Sigmoid colon (tissue), 6 donors: ENCODE measurements at regions not wholly inside any gene's neighbourhood (a gene's known extent, or its start where the extent isn't known, plus 50 kb on each side); places are given as distances from the start of the nearest gene placed in this dataset.

Experiments used
- DNase-seq: peaks from one replicate; pipeline ENCODE4 v3.0.0-alpha.2; 2019
- H3K27ac ChIP-seq, 4 donors: fragments of 200-600 bp; sonication (generic); one replicate each; pipeline ENCODE4 v1.5.1; 2016 to 2019; ENCODE audit warnings: mild to moderate bottlenecking in 1 of 4
- H3K27me3 ChIP-seq, 3 donors: fragments of 200-600 bp; sonication (generic); one replicate each; pipeline ENCODE4 v1.5.1; 2019; ENCODE audit warnings: mild to moderate bottlenecking in 1 of 3
- H3K36me3 ChIP-seq, 4 donors: fragments of 200-600 bp; sonication (generic); one replicate each; pipeline ENCODE4 v1.5.1; 2016 to 2019
- H3K4me1 ChIP-seq, 4 donors: fragments of 200-600 bp; sonication (generic); one replicate each; pipeline ENCODE4 v1.5.1; 2017 to 2019
- H3K4me3 ChIP-seq, 4 donors: fragments of 200-600 bp; sonication (generic); one replicate each; pipeline ENCODE4 v1.5.1; 2017 to 2019; ENCODE audit warnings: mild to moderate bottlenecking in 2 of 4, moderate library complexity in 1 of 4
- H3K9me3 ChIP-seq, 4 donors: fragments of 200-600 bp in 3 of 4; sonication (generic) in 3 of 4; one replicate each; pipeline versions ENCODE4 v1.5.1 to v1.6.1; 2013 to 2019
- CTCF ChIP-seq, 4 experiments: fragments of 450-650 bp in 3 of 4; fragments of 200-600 bp in 1 of 4; IDR thresholded peaks; one replicate each; pipeline ENCODE4 v1.5.1; 2016 to 2019; ENCODE audit warnings: antibody characterized with exemption in 4 of 4, mild to moderate bottlenecking in 3 of 4, moderate library complexity in 2 of 4
- EP300 ChIP-seq, 4 donors: sonication (generic); formaldehyde crosslinking; IDR thresholded peaks; one replicate each; pipeline ENCODE4 v1.6.1; 2017; ENCODE audit warnings: antibody characterized with exemption in 4 of 4
- POLR2A ChIP-seq, 2 donors: fragments of 450-650 bp; IDR thresholded peaks; one replicate each; pipeline ENCODE4 v1.6.1; 2016; ENCODE audit warnings: antibody characterized with exemption in 2 of 2, mild to moderate bottlenecking in 2 of 2, moderate library complexity in 2 of 2
- POLR2AphosphoS5 ChIP-seq, 4 donors: sonication (generic); formaldehyde crosslinking; IDR thresholded peaks; one replicate each; pipeline ENCODE4 v1.6.1; 2017; ENCODE audit warnings: antibody characterized with exemption in 4 of 4
- WGBS, 2 donors: extraction: QIAGEN DNeasy Blood & Tissue Kit; methylation state at CpG; one replicate each; pipeline ENCODE4 v1.1.7; 2013; 5-methylcytosine and 5-hydroxymethylcytosine counted together
- intact Hi-C: fragments of 100-400 bp; cut with DNase I; formaldehyde crosslinking; loops from one replicate; pipeline ENCODE4 v1.15.1; 2023
- donor health status: healthy with polysubstance abuse.
- donor health status: healthy.

- DNase-seq: no peak
- H3K27me3 ChIP-seq: no peaks in the 10 kb centered on the region
- no peaks in the 10 kb centered on the region for H3K4me1 ChIP-seq
- no peak overlapping the region for H3K27ac ChIP-seq
- no peaks in the 10 kb centered on the region for H3K36me3 ChIP-seq
- H3K4me3 ChIP-seq: no peak overlapping the region
- intact Hi-C loops: no loop called here
- TF ChIP-seq POLR2AphosphoS5 (IDR thresholded peaks at IDR 0.05) (no peak), EP300 (IDR thresholded peaks at IDR 0.05) (no peak), CTCF (IDR thresholded peaks at IDR 0.05) (no peak), POLR2A (IDR thresholded peaks at IDR 0.05) (no peak)
- no peaks in the 10 kb centered on the region for H3K9me3 ChIP-seq
- 75 to 77% methylated on average over 7 of the region's 7 CpGs for WGBS, 2 donors
Measured at GRCh38 chr11:24344222-24344621, 152.6 kb upstream of the LUZP2 start.

- Histone ChIP-seq H3K4me3 (no peak overlapping the region), H3K9me3 (no peaks in the 10 kb centered on the region), H3K36me3 (no peaks in the 10 kb centered on the region), H3K27me3 (no peaks in the 10 kb centered on the region), H3K4me1 (no peaks in the 10 kb centered on the region), H3K27ac (no peak overlapping the region)
- DNase-seq: no peak
- TF ChIP-seq POLR2A (IDR thresholded peaks at IDR 0.05) (no peak), POLR2AphosphoS5 (IDR thresholded peaks at IDR 0.05) (no peak), EP300 (IDR thresholded peaks at IDR 0.05) (no peak), CTCF (IDR thresholded peaks at IDR 0.05) (no peak)
- intact Hi-C loops: no loop called here
Measured at GRCh38 chr11:24348908-24349307, 147.9 kb upstream of the LUZP2 start.

GRCh38 chr11:24351179-24351578 lies 145.7 kb upstream of the LUZP2 start:
- H3K27me3 ChIP-seq: no peaks in the 10 kb centered on the region
- TF ChIP-seq POLR2A (IDR thresholded peaks at IDR 0.05) (no peak), CTCF (IDR thresholded peaks at IDR 0.05) (no peak), EP300 (IDR thresholded peaks at IDR 0.05) (no peak), POLR2AphosphoS5 (IDR thresholded peaks at IDR 0.05) (no peak)
- no peaks in the 10 kb centered on the region for H3K4me1 ChIP-seq
- no peak for DNase-seq
- no peak overlapping the region for H3K27ac ChIP-seq
- no peaks in the 10 kb centered on the region for H3K36me3 ChIP-seq
- 68 to 91% methylated on average over 2 of the region's 2 CpGs for WGBS, 2 donors
- intact Hi-C loops: no loop called here
- no peak overlapping the region for H3K4me3 ChIP-seq
- no peaks in the 10 kb centered on the region for H3K9me3 ChIP-seq

GRCh38 chr11:24356501-24356900 lies 140.4 kb upstream of the LUZP2 start:
- no peak overlapping the region for H3K27ac ChIP-seq
- DNase-seq: no peak
- TF ChIP-seq CTCF (IDR thresholded peaks at IDR 0.05) (no peak), POLR2A (IDR thresholded peaks at IDR 0.05) (no peak), EP300 (IDR thresholded peaks at IDR 0.05) (no peak), POLR2AphosphoS5 (IDR thresholded peaks at IDR 0.05) (no peak)
- H3K36me3 ChIP-seq: no peaks in the 10 kb centered on the region
- intact Hi-C loops: no loop called here
- WGBS, 2 donors: 72 to 75% methylated on average over 3 of the region's 3 CpGs
- no peaks in the 10 kb centered on the region for H3K4me1 ChIP-seq
- H3K27me3 ChIP-seq: no peaks in the 10 kb centered on the region
- no peak overlapping the region for H3K4me3 ChIP-seq
- no peaks in the 10 kb centered on the region for H3K9me3 ChIP-seq

- WGBS, 2 donors: 51 to 53% methylated on average over 8 of the region's 8 CpGs
- intact Hi-C loops: no loop called here
- TF ChIP-seq POLR2A (IDR thresholded peaks at IDR 0.05) (no peak), EP300 (IDR thresholded peaks at IDR 0.05) (no peak), POLR2AphosphoS5 (IDR thresholded peaks at IDR 0.05) (no peak), CTCF (IDR thresholded peaks at IDR 0.05) (no peak)
- no peaks in the 10 kb centered on the region for H3K4me1 ChIP-seq
- H3K36me3 ChIP-seq: no peaks in the 10 kb centered on the region
- peaks cover 0 to under 1% (median 0%) of the 10 kb centered on the region in 4 donors for H3K9me3 ChIP-seq
- H3K4me3 ChIP-seq: no peak overlapping the region
- no peak overlapping the region for H3K27ac ChIP-seq
- DNase-seq: no peak
- H3K27me3 ChIP-seq: no peaks in the 10 kb centered on the region
Measured at GRCh38 chr11:24357620-24358410, 139.0 kb upstream of the LUZP2 start.
